Endothelial cell of umbilical vein (primary cell): ENCODE measurements at regions not wholly inside any gene's neighbourhood (a gene's known extent, or its start where the extent isn't known, plus 50 kb on each side); places are given as distances from the start of the nearest gene placed in this dataset.

Experiments used
- BruUV-seq: library from RNA; stranded (reverse); fragments of 400-500 nt; replicated peaks from 2 replicates; lab custom pipeline; 2021; lab: Mats Ljungman, UMichigan
- CTCF ChIA-PET: fragments of 300-600, 350-600 bp; sonication (Branson Sonifier 250); formaldehyde crosslinking; loops from one replicate; lab custom pipeline; 2021; ENCODE audit warnings: antibody characterized with exemption, inconsistent platforms; lab: Charles Lee
- POLR2A ChIA-PET: fragments of 300-600, 350-600 bp; sonication (Branson Sonifier 250); formaldehyde crosslinking; loops from one replicate; lab custom pipeline; 2021; ENCODE audit warnings: antibody characterized with exemption, inconsistent platforms; lab: Charles Lee
- DNase-seq: peaks from one replicate; pipeline ENCODE4 v3.0.0-alpha.2; 2011; ENCODE audit warnings: low read depth, low spot score
- FAIRE-seq: peaks from 2 replicates; lab custom pipeline; 2011; peaks lifted over from hg19 to GRCh38; lab: Jason Lieb, UNC
- H2AFZ ChIP-seq: 2 replicates; pipeline ENCODE4 v1.6.0; 2012; ENCODE audit warnings: low read depth, low read length, control low read depth, inconsistent platforms
- H3K27ac ChIP-seq: 2 replicates; pipeline ENCODE4 v1.5.1; 2011; ENCODE audit warnings: low read depth, mild to moderate bottlenecking, control low read depth, low read length, moderate library complexity; ENCODE audit not compliant: insufficient read depth
- H3K27me3 ChIP-seq, 2 experiments: 2 replicates each; pipeline versions ENCODE4 v1.6.0 to v1.6.1; 2011; ENCODE audit warnings: low read length in 2 of 2, mixed read lengths in 1 of 2; ENCODE audit not compliant: control insufficient read depth in 2 of 2, insufficient read depth in 2 of 2
- H3K36me3 ChIP-seq, 2 experiments: 2 replicates in 1 of 2; 3 replicates in 1 of 2; pipeline ENCODE4 v1.5.1; 2011; ENCODE audit warnings: low read length in 2 of 2, mild to moderate bottlenecking in 1 of 2, moderate library complexity in 1 of 2; ENCODE audit not compliant: control insufficient read depth in 2 of 2, insufficient read depth in 2 of 2; ENCODE audit errors: extremely low read depth in 1 of 2
- H3K4me1 ChIP-seq: 3 replicates; pipeline ENCODE4 v1.5.1; 2011; ENCODE audit warnings: mild to moderate bottlenecking, low read length; ENCODE audit not compliant: control insufficient read depth, insufficient read depth; ENCODE audit errors: extremely low read depth
- H3K4me2 ChIP-seq: 2 replicates; pipeline ENCODE4 v1.6.1; 2011; ENCODE audit warnings: low read length, control low read depth, mixed read lengths; ENCODE audit not compliant: insufficient read depth
- H3K4me3 ChIP-seq, 3 experiments: fragments of 200-600 bp in 1 of 3; sonication (generic), shearing (Covaris generic) in 1 of 3; replicated peaks in 1 of 3; 2 replicates each; pipeline ENCODE4 v1.5.1; 2011 to 2016; ENCODE audit warnings: control low read depth in 3 of 3, low read length in 3 of 3, mild to moderate bottlenecking in 2 of 3, inconsistent platforms in 1 of 3, low read depth in 1 of 3, moderate library complexity in 1 of 3; ENCODE audit not compliant: insufficient read depth in 1 of 3
- H3K79me2 ChIP-seq: 2 replicates; pipeline ENCODE4 v1.6.0; 2012; ENCODE audit warnings: low read length, inconsistent platforms; ENCODE audit not compliant: control insufficient read depth, insufficient read depth
- H3K9ac ChIP-seq: replicated peaks from 2 replicates; pipeline ENCODE3; 2011; ENCODE audit warnings: low read length, control low read depth; ENCODE audit not compliant: insufficient read depth; ENCODE audit errors: extremely low read depth
- H3K9me1 ChIP-seq: replicated peaks from 3 replicates; pipeline ENCODE4 v1.6.0; 2011; ENCODE audit warnings: mild to moderate bottlenecking, low read length; ENCODE audit not compliant: control insufficient read depth, insufficient read depth; ENCODE audit errors: extremely low read depth
- H3K9me3 ChIP-seq: replicated peaks from 2 replicates; pipeline ENCODE4 v1.5.1; 2012; ENCODE audit warnings: low read length, inconsistent platforms; ENCODE audit not compliant: control insufficient read depth, insufficient read depth
- H4K20me1 ChIP-seq: replicated peaks from 2 replicates; pipeline ENCODE3; 2011; ENCODE audit warnings: mild to moderate bottlenecking, low read length; ENCODE audit not compliant: control insufficient read depth, insufficient read depth; ENCODE audit errors: extremely low read depth
- CTCF ChIP-seq, 2 donors: IDR thresholded peaks; 1 replicate in 1 of 2; 2 replicates in 1 of 2; pipeline ENCODE4 v1.5.1; 2011; ENCODE audit warnings: low read length in 2 of 2, mild to moderate bottlenecking in 2 of 2, moderate library complexity in 2 of 2, control low read depth in 1 of 2, inconsistent platforms in 1 of 2, low read depth in 1 of 2; ENCODE audit not compliant: insufficient read depth in 1 of 2; ENCODE audit errors: extremely low read depth in 1 of 2
- EZH2 ChIP-seq: IDR thresholded peaks from 2 replicates; pipeline ENCODE4 v1.6.1; 2012; ENCODE audit warnings: borderline replicate concordance, low read depth, mild to moderate bottlenecking, moderate library complexity, low read length, inconsistent platforms; ENCODE audit not compliant: severe bottlenecking
- FOS ChIP-seq: IDR thresholded peaks from 2 replicates; pipeline ENCODE4 v1.6.1; 2011; ENCODE audit warnings: mild to moderate bottlenecking, low read length, moderate library complexity, borderline replicate concordance; ENCODE audit not compliant: insufficient read depth
- GATA2 ChIP-seq: IDR thresholded peaks from 2 replicates; pipeline ENCODE4 v1.7.0; 2011; ENCODE audit warnings: low read depth, mild to moderate bottlenecking, moderate library complexity, mixed read lengths, low read length; ENCODE audit not compliant: insufficient read length, insufficient read depth
- JUN ChIP-seq: IDR thresholded peaks from 2 replicates; pipeline ENCODE4 v1.6.1; 2011; ENCODE audit warnings: borderline replicate concordance, low read depth; ENCODE audit not compliant: insufficient read length, insufficient read depth
- MAX ChIP-seq: IDR thresholded peaks from 2 replicates; pipeline ENCODE4 v1.6.1; 2011; ENCODE audit not compliant: insufficient read depth, insufficient read length
- MYC ChIP-seq: IDR thresholded peaks from one replicate; pipeline ENCODE4 v1.6.1; 2011; ENCODE audit warnings: mild to moderate bottlenecking, low read depth, low read length
- POLR2A ChIP-seq: IDR thresholded peaks from 2 replicates; pipeline ENCODE4 v1.6.1; 2012; ENCODE audit warnings: low read depth, mild to moderate bottlenecking, control low read depth, low read length
- POLR2AphosphoS5 ChIP-seq: IDR thresholded peaks from 2 replicates; pipeline ENCODE4 v1.6.1; 2012; ENCODE audit warnings: low read depth, mild to moderate bottlenecking, control low read depth, low read length, moderate library complexity; ENCODE audit not compliant: insufficient read depth
- dilution Hi-C: fragments of 300-500 bp; cut with MboI; formaldehyde crosslinking; loops from one replicate; pipeline ENCODE4 v1.15.0; 2019; ENCODE audit warnings: low sequenced_read_pairs; ENCODE audit not compliant: extremely low pct_ligation_motif_present
- intact Hi-C: fragments of 100-400 bp; cut with micrococcal nuclease; formaldehyde crosslinking; loops from one replicate; pipeline ENCODE4 v1.10.0; 2022

- FAIRE-seq = no peak
- Histone ChIP-seq H4K20me1 (no peaks in the 10 kb centered on the region), H3K4me1 (no peaks in the 10 kb centered on the region), H3K4me3 (no peak overlapping the region), H3K4me2 (no peak overlapping the region), H3K79me2 (no peaks in the 10 kb centered on the region), H3K9me3 (peaks cover 3% of the 10 kb centered on the region), H3K9ac (no peak overlapping the region), H3K9me1 (no peaks in the 10 kb centered on the region), H3K36me3 (no peaks in the 10 kb centered on the region), H2AFZ (no peak overlapping the region), H3K27me3 (no peaks in the 10 kb centered on the region), H3K27ac (no peak overlapping the region)
- dilution Hi-C loops (no loop called here), intact Hi-C loops (no loop called here)
- DNase-seq = no peak
- BruUV-seq = no TSS peak
- POLR2A ChIA-PET = no interaction called here
- CTCF ChIA-PET = no interaction called here
- TF ChIP-seq MAX = no peak
- no peak for TF ChIP-seq GATA2
- no peak for TF ChIP-seq EZH2
- TF ChIP-seq FOS = no peak
- no peak for TF ChIP-seq JUN
- no peak for TF ChIP-seq CTCF (IDR thresholded peaks at IDR 0.05; ENCODE audit: extremely low read depth in 1 of 2, insufficient read depth in 1 of 2, low read depth in 1 of 2, low read length in 2 of 2)
- TF ChIP-seq POLR2A = no peak
- TF ChIP-seq MYC = no peak
- TF ChIP-seq POLR2AphosphoS5 = no peak
Observed at GRCh38 chr10:130371666-130372065, 235.5 kb downstream of the GLRX3 start.
